ENCODE measurements at regions not wholly inside any gene's neighbourhood (a gene's known extent, or its start where the extent isn't known, plus 50 kb on each side); places are given as distances from the start of the nearest gene placed in this dataset.
"Not testable (repeated sequence)": the region's sequence is repeated elsewhere in the genome, so short reads cannot be mapped to it uniquely, and the experiment has no call there.

DNA sequence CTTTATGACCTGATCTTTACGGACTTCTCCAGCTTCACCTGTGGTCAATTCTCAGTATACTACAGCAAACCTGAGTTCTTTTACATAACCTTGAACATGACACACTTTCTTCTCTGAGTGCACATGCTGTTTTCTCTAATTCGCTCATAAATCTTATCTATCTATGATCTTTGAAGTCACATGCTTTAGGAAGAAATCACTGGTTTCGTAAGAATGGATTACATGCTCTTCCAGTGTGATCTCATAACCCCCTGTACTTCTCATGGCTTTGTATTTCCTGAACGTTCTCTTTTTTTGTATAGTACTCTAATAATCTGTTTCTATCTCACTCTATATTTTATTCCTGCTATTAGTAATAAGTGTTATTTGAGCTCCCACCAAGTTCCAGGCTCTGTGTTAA lies 1165.2 kb downstream of the TBL1XR1 start:
- no peak for DNase-seq

DNA sequence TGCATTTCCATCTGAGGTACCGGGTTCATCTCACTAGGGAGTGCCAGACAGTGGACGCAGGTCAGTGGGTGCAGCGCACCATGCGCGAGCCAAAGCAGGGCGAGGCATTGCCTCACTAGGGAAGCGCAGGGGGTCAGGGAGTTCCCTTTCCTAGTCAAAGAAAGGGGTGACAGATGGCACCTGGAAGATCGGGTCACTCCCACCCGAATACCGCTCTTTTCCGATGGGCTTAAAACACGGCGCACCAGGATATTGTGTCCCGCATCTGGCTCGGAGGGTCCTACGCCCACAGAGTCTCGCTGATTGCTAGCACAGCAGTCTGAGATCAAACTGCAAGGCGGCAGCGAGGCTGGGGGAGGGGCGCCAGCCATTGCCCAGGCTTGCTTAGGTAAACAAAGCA lies 1157.1 kb downstream of the NAALADL2 start:
- DNase-seq = not testable (repeated sequence)

DNA sequence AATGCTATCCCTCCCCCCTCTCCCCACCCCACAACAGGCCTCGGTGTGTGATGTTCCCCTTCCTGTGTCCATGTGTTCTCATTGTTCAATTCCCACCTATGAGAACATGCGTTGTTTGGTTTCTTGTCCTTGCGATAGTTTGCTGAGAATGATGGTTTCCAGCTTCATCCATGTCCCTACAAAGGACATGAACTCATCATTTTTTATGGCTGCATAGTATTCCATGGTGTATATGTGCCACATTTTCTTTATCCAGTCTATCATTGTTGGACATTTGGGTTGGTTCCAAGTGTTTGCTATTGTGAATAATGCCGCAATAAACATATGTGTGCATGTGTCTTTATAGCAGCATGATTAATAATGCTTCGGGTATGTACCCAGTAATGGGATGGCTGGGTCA lies 1156.1 kb downstream of the NAALADL2 start:
- DNase-seq = not testable (repeated sequence)

DNA sequence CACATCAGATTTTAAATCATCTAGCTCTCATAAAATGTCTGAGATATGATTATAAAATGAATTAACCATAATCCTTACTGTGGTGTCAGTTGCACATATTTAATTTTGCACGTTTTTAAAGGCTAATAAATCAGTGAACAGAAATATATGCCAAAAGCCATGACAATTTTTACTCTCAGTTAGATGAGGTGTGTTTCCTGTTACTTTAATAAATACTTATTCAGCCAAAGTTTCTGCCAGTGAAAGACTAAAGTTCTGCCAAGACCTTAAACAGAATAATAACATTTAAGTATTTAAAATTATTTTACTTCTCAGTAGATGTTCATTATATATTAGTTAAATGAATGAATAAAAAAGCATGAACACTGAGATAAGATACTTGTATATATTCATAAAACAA lies 1150.1 kb downstream of the NAALADL2 start:
- no peak for DNase-seq

DNA sequence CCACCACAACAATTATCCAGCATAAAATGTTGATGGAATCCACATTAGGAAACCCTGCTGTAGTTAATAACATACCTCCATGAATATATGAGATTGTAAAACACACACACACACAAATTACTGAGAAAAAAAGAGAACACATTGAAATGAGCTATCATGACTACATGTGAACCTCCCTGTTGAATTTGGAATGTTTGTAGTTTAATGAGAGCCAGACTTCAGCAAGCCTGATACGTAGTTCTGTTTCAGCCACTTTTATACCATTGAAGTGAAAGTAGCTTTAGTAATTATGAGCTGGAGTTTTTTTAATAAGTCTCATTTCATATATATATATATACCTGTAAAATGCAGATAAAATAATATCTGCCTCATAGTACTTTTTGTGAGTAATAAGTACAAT lies 1146.4 kb downstream of the NAALADL2 start:
- no peak for DNase-seq

DNA sequence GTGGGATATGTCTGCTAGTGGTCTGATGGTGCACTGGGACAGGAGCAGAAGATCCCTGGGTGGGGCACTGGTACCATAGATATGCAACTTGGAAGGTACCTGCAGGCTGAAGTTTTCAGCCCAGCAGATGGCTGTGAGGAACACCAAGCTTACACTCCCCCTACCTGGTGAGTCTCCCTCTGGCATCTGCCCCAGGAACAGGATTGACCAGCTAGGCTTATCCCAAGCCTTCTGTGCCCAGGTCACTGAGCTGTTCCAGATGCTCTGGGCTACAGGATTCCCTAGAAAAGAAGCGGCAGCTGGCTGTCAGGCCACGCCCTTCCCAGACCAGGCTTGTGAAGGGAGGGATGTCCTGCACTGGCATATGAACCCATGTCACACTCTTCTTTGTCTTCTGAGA lies 1130.0 kb downstream of the NAALADL2 start:
- DNase-seq = no peak

DNA sequence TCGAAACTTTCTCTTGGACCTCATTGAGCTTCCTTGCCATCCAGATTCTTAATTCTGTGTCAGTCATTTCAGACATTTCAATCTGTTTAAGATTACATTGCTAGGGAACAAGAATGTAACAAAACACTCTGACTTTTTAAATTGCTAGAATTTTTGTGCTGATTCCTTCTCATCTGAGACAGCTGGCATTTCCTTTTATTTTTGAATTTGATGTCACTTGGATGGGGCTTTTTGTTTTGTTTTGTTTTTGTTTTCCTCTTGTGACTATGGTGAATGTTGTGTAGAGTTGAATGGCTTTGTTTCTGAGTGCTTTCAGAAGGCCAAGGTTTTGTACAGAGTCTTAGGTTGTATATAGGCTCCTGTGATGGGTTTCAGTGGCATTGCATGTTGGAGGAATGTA lies 1129.3 kb downstream of the NAALADL2 start:
- DNase-seq = no peak

DNA sequence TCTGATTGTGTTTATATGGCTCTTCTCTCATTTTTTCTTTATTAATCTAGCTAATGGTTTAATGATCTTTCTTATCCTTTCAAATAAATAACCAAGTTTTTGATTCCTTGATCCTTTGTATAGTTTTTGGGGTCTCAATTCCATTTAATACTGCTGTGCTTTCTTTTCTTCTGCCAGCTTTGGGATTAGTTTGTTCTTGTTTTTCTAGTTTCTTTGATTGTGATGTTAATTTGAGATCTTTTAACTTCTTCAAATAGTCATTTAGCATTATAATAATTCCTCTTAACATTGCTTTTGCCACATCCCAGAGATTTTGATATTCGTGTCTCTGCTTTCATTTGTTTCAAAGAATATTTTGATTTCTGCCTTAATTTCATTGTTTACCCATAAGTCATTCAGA lies 1126.6 kb downstream of the NAALADL2 start:
- DNase-seq = no peak

DNA sequence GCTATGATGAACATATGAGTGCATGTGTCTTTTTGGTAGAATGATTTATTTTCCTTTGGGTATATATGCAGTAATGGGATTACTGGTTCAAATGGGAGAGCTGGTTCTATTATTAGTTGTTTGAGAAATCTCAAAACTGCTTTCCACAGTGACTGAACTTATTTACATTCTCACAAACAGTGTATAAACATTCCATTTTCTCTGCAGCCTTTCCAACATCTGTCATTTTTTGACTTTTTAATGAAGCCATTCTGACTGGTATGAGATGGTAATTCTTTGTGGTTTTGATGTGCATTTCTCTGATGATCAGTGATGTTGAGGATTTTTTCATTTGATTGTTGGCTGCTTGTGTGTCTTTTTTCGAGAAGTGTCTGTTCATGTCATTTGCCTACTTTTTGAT lies 1124.2 kb downstream of the NAALADL2 start:
- no peak for DNase-seq

DNA sequence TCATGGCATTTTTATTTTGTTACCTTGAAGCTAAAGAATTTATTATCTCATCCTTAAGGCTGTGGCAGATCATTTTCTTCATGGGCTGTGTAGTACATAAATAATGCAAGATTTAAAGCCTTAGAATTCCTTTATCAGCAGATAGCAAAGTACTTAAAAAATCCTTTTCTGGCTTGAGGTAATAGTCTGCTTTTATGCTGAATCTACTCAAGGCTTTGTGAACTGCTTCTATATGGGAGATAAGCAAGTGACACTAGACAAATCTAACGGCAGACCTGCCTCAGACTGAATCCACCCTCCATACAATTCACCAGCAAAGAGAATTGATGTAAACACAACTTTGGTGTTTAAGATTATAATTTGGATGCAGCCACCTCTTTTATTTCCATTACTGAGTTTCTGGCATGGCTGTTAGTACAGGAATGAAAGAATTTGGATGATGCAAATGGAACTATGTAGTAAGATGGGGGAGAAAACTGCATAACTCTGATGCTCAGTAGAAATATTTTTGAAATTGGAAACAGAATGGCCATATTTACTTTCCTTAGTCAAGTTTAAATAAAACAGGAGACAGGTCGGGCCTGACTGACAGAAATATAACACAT lies 1121.5 kb downstream of the NAALADL2 start:
- no peak for DNase-seq

DNA sequence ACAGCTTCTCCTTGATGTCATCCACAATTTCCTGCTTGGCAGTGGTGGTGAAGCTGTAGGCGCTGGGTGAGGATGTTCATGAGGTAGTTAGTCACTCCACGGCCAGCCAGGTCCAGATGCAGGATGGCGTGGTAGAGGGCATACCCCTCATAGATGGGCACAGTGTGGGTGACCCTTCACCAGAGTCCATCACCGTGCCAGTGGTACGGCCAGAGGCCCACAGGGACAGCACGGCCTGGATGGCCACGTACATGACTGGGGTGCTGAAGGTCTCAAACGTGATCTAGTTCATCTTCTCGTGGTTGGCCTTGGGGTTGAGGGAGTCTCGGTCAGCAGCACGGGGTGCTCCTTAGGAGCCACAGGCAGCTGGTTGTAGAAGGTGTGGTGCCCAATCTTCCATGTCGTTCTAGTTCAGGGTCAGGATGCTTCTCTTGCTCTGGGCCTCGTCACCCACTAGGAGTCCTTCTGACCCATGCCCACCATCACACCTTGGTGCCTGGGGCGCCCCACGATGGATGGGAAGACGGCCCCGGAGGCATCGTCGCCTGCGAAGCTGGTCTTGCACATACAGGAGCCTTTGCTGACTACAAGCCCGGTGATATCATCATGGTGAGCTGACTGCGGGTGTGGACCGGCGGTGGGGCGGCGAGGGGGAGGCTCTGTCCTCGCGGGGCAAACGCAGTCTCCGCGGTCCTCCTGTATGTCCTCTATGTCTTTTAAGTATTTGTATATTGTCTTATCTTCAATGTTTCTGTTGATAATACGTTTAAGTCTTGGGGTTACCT lies 1119.0 kb downstream of the NAALADL2 start:
- DNase-seq = no peak

DNA sequence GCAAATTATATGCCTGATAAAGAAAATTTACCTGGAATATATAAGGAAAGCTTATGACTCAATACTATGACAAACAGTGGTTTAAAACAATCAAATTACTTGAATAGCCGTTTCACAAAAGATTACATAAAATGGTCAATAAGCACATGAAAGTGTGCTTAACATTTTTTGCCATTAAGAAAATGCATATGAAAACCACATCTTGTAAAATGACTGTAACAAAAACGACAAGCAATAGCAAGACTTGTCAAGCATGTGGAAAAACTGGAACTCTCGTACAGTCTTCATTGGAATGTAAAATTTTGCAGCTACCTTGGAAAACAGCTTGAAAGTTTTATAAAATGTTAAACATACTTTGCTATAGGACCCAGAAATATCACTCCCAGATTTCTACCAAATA lies 1110.3 kb downstream of the NAALADL2 start:
- DNase-seq = no peak

DNA sequence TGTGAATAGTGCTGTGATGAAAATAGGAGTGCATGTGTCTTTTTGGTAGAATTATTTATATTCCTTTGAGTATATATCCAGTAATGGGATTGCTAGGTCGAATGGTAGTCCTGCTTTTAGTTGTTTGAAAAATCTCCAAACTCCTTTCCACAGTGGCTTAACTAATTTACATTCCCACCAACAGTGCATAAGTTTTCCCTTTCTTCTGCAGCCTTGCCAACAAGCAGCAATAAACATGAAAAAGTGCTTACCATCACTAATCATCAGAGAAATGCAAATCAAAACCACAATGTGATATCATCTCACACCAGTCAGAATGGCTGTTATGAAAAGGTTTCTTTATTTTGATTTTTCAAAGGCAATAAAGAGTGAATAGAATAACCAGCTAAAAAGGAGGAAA lies 1105.9 kb downstream of the NAALADL2 start:
- DNase-seq = no peak

DNA sequence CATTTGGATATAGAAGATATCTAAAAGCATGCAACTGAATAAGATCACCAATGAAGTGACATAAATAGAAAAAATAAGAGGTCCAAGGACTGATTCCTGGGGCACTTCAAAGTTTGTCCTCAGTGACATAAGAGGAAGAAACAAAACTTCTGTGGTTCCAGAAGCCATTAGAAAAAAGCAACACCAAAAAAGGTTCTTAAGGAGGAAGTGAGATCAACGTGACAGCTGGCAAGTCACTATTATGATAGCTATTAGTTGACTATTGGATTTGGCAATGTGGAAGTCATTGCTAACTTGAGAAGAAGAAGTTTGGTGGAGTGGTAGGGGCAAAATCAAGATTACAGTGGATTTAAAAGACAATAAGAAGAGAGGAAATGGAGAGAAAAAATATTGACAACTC lies 1098.3 kb downstream of the NAALADL2 start:
- DNase-seq = no peak

DNA sequence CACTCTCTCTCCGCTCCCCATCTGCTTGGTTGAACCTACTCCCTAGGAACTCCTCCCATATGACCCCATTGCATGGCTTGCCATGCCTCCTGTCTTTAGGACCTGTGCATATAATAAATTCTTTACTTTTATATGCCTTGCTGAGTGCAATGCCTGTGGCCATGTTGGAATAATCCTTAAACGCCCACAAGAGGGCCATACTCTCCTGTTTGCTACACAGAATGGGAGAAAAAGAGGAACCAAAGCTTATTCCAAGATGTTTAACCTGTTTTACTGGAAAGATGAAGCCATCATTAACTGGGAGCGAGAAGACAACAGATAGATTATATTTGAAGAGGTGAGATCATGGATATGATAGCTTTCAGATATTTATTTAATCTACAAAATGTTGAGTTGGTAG lies 1097.8 kb downstream of the NAALADL2 start:
- no peak for DNase-seq

DNA sequence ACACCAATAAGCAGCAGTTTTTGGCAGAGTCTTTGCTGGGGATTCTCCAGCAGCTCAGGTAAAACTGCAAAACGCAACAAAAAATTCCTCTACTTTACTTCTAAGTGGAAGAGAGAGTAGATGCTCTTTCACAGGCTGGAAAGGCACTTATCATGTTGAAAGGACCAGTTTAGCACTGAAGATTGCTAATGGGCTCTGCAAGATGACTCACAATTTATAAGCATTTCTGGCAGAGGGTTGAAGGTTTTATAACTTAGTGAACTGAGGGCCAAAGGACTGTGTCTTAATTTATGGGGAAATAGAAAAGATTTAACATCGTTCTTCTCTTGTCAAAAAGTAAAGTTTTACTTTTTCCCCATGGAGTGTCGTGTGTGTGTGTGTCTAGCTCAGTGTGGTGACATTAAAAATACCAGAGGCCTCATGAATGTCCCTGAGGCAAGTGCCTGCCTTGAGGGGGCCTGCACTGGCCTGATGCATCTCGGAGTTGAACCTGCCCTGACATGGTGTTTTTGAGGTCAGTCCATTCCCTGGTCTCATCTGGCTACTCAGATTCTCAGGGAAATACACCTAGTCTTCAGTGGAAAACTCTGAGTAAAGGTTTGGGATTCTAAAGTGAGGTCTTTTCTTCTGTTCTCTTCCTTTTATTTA lies 1092.0 kb downstream of the NAALADL2 start:
- DNase-seq = no peak

DNA sequence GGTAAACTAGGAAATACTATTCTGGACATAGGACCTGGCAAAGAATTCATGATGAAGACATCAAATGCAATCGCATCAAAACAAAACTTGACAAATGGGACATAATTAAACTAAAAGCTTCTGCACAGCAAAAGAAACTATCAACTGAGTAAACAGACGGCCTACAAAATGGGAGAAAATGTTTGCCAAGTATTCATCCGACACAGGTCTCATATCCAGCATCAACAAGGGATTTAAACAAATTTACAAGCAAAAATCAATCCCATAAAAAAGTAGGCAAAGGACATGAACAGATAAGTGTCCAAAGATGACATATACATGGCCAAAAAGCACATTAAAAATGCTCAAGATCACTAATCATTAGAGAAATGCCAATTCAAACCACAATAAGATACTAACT lies 1088.9 kb downstream of the NAALADL2 start:
- no peak for DNase-seq

DNA sequence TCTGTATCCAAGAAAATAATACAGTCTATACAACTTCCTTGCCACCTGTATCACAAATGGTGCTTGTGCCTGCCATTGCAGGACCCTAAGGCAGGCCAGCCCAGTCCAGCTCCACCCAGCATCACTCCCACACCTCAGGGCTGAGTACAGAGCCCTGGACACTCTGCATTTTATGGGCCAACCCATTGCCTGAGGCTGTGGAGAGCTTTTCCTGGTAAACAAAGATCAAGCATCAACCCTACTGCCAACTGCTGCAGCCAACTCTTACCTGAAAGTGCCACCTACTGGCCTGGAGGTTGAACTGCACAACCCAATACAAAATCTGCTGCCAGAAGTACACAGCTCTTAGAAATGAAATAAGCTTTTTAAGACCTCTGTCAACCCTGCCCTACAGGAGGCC lies 1082.2 kb downstream of the NAALADL2 start:
- no peak for DNase-seq

DNA sequence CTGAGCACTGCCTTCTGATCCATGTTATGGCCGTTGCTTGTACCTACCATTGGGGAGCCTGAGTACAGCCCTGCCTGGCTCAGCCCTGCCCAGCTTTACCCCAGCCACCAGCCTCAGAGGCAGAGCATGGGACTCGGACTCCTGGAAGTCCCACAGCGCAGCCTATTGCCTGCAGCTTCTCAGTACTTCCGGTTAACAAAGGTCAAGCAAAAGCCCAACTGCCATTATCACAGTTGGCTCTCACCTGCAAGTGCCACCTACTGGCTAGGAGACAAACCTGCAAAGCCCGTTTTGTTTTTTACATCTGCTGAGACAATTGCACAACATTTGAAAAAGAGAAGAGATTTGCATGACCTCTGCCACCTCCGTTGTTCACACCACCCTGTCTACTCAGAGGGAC lies 1081.7 kb downstream of the NAALADL2 start:
- DNase-seq = no peak

DNA sequence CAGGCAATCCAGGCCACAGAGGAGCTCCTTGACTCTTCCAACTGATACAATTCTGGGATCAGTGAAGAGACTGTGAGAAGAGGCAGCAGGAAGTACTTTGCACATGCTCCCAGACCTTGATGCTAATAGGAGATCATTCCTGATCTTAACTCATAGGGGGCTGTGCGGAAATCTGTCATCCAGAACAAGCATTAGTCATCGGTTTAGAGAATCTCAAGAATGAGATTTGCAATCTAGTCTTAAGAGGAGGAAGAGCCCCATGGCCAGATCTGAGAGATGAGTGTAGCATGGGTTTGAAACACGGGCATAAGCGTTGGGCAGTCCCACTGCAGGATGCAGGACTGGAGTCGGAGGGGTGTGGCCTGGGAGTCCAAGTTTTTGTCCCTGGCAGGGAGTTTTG lies 1081.1 kb downstream of the NAALADL2 start:
- no peak for DNase-seq

DNA sequence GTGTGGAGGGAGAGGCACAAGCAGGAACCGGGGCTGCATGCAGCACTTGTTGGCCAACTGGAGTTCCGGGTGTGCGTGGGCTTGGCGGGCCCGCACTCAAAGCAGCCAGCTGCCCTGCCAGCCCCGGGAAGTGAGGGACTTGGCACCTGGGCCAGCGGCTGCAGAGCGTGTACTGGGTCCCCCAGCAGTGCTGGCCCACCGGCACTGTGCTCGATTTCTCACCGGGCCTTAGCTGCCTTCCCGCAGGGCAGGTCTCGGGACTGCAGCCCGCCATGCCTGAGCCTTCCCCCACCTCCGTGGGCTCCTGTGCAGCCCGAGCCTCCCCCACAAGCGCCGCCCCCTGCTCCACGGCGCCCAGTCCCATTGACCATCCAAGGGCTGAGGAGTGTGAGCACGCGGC lies 1078.2 kb downstream of the NAALADL2 start:
- not testable (repeated sequence) for DNase-seq

DNA sequence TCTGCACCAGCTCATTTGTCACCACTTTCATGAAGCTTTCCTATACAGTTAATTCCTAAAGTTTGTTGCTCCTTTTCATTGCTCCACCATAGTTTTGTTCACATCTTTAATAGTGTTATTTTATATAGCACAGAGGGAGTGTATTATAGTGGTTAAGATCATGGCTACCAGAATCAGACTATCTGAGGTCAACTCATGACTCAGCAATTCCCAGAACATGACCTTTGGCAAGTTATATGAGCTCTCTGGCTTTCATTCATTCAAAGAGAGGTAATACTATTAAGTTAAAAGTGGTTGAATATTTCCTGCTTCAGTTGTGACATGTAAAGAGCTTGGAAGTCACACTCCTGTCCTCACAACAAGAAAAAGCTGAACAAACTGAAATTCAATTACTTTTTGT lies 1073.5 kb downstream of the NAALADL2 start:
- no peak for DNase-seq

DNA sequence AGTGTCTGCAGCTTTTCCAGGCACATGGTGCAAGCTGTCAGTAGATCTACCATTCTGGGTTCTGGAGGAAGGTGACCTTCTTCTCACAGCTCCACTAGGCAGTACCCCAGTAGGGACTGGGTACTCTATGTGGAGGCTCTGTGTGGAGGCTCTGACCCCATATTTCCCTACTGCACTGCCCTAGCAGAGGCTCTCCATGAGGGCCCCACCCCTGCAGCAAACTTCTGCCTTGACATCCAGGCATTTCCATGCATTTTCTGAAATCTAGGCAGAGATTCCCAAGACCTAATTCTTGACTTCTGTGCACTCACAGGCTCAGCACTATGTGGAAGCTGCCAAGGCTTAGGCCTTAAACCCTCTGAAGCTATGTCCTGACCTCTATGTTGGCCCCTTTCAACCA lies 1060.0 kb downstream of the NAALADL2 start:
- DNase-seq = no peak

DNA sequence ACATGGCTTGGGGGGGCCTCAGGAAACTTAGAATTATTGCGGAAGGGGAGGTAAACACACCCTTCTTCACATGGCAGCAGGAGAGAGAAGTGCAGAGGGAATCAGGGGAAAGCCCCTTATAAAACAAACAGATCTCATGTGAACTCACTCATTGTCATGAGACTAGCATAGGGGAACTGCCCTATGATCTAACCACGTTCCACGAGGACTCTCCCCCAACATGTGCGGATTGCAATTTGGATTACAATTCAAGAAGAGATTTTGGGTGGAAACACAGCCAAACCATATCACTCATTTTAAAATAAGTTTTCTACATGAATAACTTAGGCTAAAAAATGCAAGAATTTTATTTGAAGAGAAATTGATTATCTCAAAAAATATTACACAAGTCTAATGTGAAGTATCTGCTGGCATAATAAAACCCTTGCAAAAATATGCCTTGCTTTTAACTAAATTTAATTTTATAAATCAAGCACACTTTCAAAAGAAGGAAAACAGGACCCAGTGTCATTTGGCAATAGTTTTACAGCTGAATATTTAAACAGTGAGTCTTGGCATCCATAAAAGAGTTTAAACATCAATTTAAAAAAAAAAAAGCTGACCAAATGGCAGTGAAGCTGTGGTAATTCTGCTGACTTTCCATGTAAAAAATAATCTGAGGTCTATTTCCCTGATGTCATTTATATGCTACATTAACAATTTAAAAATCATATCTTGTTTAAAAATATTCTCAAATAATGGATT lies 1057.2 kb downstream of the NAALADL2 start:
- DNase-seq = no peak

Data from inflammatory macrophage treated with lipopolysaccharide for 4 hours (primary cell).